H9 (cell line): ENCODE measurements at regions not wholly inside any gene's neighbourhood (a gene's known extent, or its start where the extent isn't known, plus 50 kb on each side); places are given as distances from the start of the nearest gene placed in this dataset.
A peak's percentile ranks its signal among the peaks of the same experiment; 100 is the strongest.
"Not testable (repeated sequence)": the region's sequence is repeated elsewhere in the genome, so short reads cannot be mapped to it uniquely, and the experiment has no call there.

Experiments used
- DNase-seq: peaks from one replicate; pipeline ENCODE4 v3.0.0-alpha.2; 2017
- H2AFZ ChIP-seq: one replicate; pipeline ENCODE4 v1.6.1; 2013; ENCODE audit warnings: mild to moderate bottlenecking, low read length, control low read depth, moderate library complexity
- H2AK5ac ChIP-seq: 2 replicates; pipeline ENCODE4 v1.6.1; 2013; ENCODE audit warnings: low read length, control low read depth, mixed read lengths; ENCODE audit not compliant: insufficient read length
- H2BK120ac ChIP-seq: one replicate; pipeline ENCODE4 v1.6.1; 2013; ENCODE audit warnings: low read depth, mild to moderate bottlenecking, low read length, control low read depth, inconsistent platforms; ENCODE audit not compliant: poor library complexity, severe bottlenecking
- H2BK12ac ChIP-seq: 2 replicates; pipeline ENCODE4 v1.6.1; 2013; ENCODE audit warnings: low read length, control low read depth, mixed read lengths, low read depth; ENCODE audit not compliant: insufficient read length
- H2BK15ac ChIP-seq: 2 replicates; pipeline ENCODE4 v1.6.1; 2013; ENCODE audit warnings: low read depth, low read length, control low read depth
- H2BK20ac ChIP-seq: one replicate; pipeline ENCODE4 v1.6.1; 2013; ENCODE audit warnings: low read depth, mild to moderate bottlenecking, low read length, control low read depth, inconsistent platforms; ENCODE audit not compliant: poor library complexity, severe bottlenecking
- H2BK5ac ChIP-seq: 2 replicates; pipeline ENCODE4 v1.6.1; 2013; ENCODE audit warnings: low read length, control low read depth, mixed read lengths; ENCODE audit not compliant: insufficient read length
- H3K14ac ChIP-seq: 2 replicates; pipeline ENCODE4 v1.6.1; 2013; ENCODE audit warnings: low read length, control low read depth; ENCODE audit not compliant: insufficient read depth
- H3K18ac ChIP-seq: 2 replicates; pipeline ENCODE4 v1.6.1; 2013; ENCODE audit warnings: low read depth, mild to moderate bottlenecking, mixed read lengths, low read length, control low read depth; ENCODE audit not compliant: insufficient read length
- H3K23ac ChIP-seq: 2 replicates; pipeline ENCODE4 v1.6.1; 2013; ENCODE audit warnings: low read length, control low read depth, mixed read lengths, low read depth; ENCODE audit not compliant: insufficient read length
- H3K23me2 ChIP-seq: 2 replicates; pipeline ENCODE4 v1.6.1; 2013; ENCODE audit warnings: low read depth, mild to moderate bottlenecking, mixed read lengths, low read length, control low read depth; ENCODE audit not compliant: insufficient read length, poor library complexity, severe bottlenecking
- H3K27ac ChIP-seq: 2 replicates; pipeline ENCODE4 v1.5.1; 2013; ENCODE audit warnings: low read length, control low read depth, mixed read lengths, low read depth; ENCODE audit not compliant: insufficient read length
- H3K27me3 ChIP-seq: 2 replicates; pipeline ENCODE4 v1.6.1; 2013; ENCODE audit warnings: low read length, control low read depth, inconsistent platforms; ENCODE audit not compliant: insufficient read depth
- H3K4ac ChIP-seq: 2 replicates; pipeline ENCODE4 v1.6.1; 2013; ENCODE audit warnings: low read depth, mild to moderate bottlenecking, control low read depth, inconsistent platforms, low read length, moderate library complexity
- H3K4me1 ChIP-seq: 2 replicates; pipeline ENCODE4 v1.6.1; 2013; ENCODE audit warnings: low read length, control low read depth, inconsistent platforms; ENCODE audit not compliant: insufficient read depth
- H3K4me2 ChIP-seq: 2 replicates; pipeline ENCODE4 v1.6.1; 2013; ENCODE audit warnings: low read length, control low read depth, mixed read lengths; ENCODE audit not compliant: insufficient read length, insufficient read depth
- H3K56ac ChIP-seq: 2 replicates; pipeline ENCODE4 v1.6.1; 2013; ENCODE audit warnings: low read depth, mild to moderate bottlenecking, mixed read lengths, low read length, control low read depth; ENCODE audit not compliant: insufficient read length
- H3K79me1 ChIP-seq: 2 replicates; pipeline ENCODE4 v1.6.1; 2013; ENCODE audit warnings: low read depth, mild to moderate bottlenecking, moderate library complexity, low read length, control low read depth, inconsistent platforms; ENCODE audit not compliant: insufficient read depth, poor library complexity, severe bottlenecking
- H3K79me2 ChIP-seq: 2 replicates; pipeline ENCODE4 v1.6.1; 2013; ENCODE audit warnings: low read length, control low read depth, inconsistent platforms; ENCODE audit not compliant: insufficient read depth
- H3K9ac ChIP-seq: 2 replicates; pipeline ENCODE4 v1.6.1; 2013; ENCODE audit warnings: low read length, control low read depth, mixed read lengths; ENCODE audit not compliant: insufficient read length; ENCODE audit errors: extremely low read depth
- H3K9me3 ChIP-seq: one replicate; pipeline ENCODE4 v1.6.1; 2013; ENCODE audit warnings: low read depth, low read length, inconsistent platforms; ENCODE audit not compliant: control insufficient read depth
- H3T11ph ChIP-seq: one replicate; pipeline ENCODE4 v1.6.1; 2013; ENCODE audit warnings: mild to moderate bottlenecking, low read length, control low read depth, inconsistent platforms
- H4K20me1 ChIP-seq: one replicate; pipeline ENCODE4 v1.6.1; 2013; ENCODE audit not compliant: control insufficient read depth, insufficient read length, insufficient read depth
- H4K5ac ChIP-seq: 2 replicates; pipeline ENCODE4 v1.6.1; 2013; ENCODE audit warnings: low read depth, mild to moderate bottlenecking, mixed read lengths, low read length, control low read depth; ENCODE audit not compliant: insufficient read length
- H4K8ac ChIP-seq: replicated peaks from 2 replicates; pipeline ENCODE4 v1.6.1; 2013; ENCODE audit warnings: low read length, control low read depth, mixed read lengths, low read depth; ENCODE audit not compliant: insufficient read length
- H4K91ac ChIP-seq: 2 replicates; pipeline ENCODE4 v1.6.1; 2013; ENCODE audit warnings: low read depth, mild to moderate bottlenecking, moderate library complexity, mixed read lengths, low read length, control low read depth; ENCODE audit not compliant: insufficient read length
- H3K27ac Mint-ChIP-seq, 3 experiments: 2 replicates in 2 of 3; 3 replicates in 1 of 3; pipeline ENCODE4 v1.8.0; 2020 to 2021; ENCODE audit warnings: mixed read lengths in 3 of 3, mild to moderate bottlenecking in 1 of 3, moderate library complexity in 1 of 3
- H3K27me3 Mint-ChIP-seq: 2 replicates; pipeline ENCODE4 v1.8.0; 2021; ENCODE audit warnings: low read depth, mild to moderate bottlenecking, moderate library complexity, mixed read lengths
- H3K36me3 Mint-ChIP-seq, 3 experiments: 2 replicates in 2 of 3; 3 replicates in 1 of 3; pipeline ENCODE4 v1.8.0; 2020 to 2021; ENCODE audit warnings: low read depth in 3 of 3, mixed read lengths in 3 of 3; ENCODE audit not compliant: insufficient read depth in 1 of 3
- H3K4me1 Mint-ChIP-seq, 2 experiments: 2 replicates each; pipeline ENCODE4 v1.8.0; 2020; ENCODE audit warnings: mixed read lengths in 2 of 2
- H3K4me3 Mint-ChIP-seq, 2 experiments: 2 replicates in 1 of 2; 3 replicates in 1 of 2; pipeline ENCODE4 v1.8.0; 2020 to 2021; ENCODE audit warnings: mild to moderate bottlenecking in 2 of 2, mixed read lengths in 2 of 2, moderate library complexity in 1 of 2
- H3K9me3 Mint-ChIP-seq, 2 experiments: 2 replicates in 1 of 2; 3 replicates in 1 of 2; pipeline ENCODE4 v1.8.0; 2020; ENCODE audit warnings: mild to moderate bottlenecking in 2 of 2, mixed read lengths in 2 of 2, moderate library complexity in 1 of 2
- WGBS: extraction: QIAGEN DNeasy Blood & Tissue Kit; methylation state at CpG from one replicate; pipeline ENCODE4 v1.1.7; 2013; ENCODE audit warnings: missing lambda C conversion rate, low lambda C conversion rate, mixed read lengths; ENCODE audit not compliant: insufficient read length; ENCODE audit errors: extremely low coverage; 5-methylcytosine and 5-hydroxymethylcytosine counted together
- TF ChIP-seq, protein P1 (sequence below): fragments of 200-600 bp; sonication (generic); conservative IDR thresholded peaks from 3 replicates; pipeline ENCODE4 v1.8.0; 2021; ENCODE audit warnings: antibody characterized with exemption, mild to moderate bottlenecking

DNA sequence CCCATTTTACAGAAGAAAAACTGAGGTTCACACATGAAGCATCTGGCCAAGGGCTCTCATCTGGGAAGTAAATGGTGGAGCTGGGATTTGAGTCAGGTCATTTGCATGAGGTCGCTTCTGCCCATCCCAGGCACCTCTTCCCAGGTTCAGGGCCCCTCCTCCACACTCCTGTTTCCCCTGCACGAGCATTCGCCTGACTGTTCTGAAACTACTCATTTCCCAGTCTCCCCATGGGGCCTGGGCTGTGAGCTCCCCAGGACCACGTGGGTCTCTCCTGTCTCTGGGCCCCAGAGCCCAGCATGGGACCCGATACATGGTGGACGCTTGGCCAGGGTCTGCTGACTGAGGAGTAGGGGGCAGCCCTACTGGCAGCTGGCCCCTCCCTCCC lies 360.8 kb downstream of the MATN1 start:
- no peak overlapping the region for H2BK5ac ChIP-seq
- H3T11ph ChIP-seq, result no peak overlapping the region
- H4K5ac ChIP-seq, result no peak overlapping the region
- H3K36me3 Mint-ChIP-seq, result no peaks in the 10 kb centered on the region
- no peak overlapping the region for H3K23ac ChIP-seq
- no peak overlapping the region for H2AFZ ChIP-seq
- no peak overlapping the region for H3K27ac Mint-ChIP-seq
- H3K14ac ChIP-seq, result no peak overlapping the region
- H4K20me1 ChIP-seq, result no peaks in the 10 kb centered on the region
- H3K27me3 ChIP-seq, result no peaks in the 10 kb centered on the region
- H3K4me1 Mint-ChIP-seq, result peaks cover 33 to 50% of the 10 kb centered on the region in 2 experiments
- H3K23me2 ChIP-seq, result no peaks in the 10 kb centered on the region
- H3K27me3 Mint-ChIP-seq, result peaks cover 3% of the 10 kb centered on the region
- no peak overlapping the region for H3K9ac ChIP-seq
- TF ChIP-seq, protein P1, sequence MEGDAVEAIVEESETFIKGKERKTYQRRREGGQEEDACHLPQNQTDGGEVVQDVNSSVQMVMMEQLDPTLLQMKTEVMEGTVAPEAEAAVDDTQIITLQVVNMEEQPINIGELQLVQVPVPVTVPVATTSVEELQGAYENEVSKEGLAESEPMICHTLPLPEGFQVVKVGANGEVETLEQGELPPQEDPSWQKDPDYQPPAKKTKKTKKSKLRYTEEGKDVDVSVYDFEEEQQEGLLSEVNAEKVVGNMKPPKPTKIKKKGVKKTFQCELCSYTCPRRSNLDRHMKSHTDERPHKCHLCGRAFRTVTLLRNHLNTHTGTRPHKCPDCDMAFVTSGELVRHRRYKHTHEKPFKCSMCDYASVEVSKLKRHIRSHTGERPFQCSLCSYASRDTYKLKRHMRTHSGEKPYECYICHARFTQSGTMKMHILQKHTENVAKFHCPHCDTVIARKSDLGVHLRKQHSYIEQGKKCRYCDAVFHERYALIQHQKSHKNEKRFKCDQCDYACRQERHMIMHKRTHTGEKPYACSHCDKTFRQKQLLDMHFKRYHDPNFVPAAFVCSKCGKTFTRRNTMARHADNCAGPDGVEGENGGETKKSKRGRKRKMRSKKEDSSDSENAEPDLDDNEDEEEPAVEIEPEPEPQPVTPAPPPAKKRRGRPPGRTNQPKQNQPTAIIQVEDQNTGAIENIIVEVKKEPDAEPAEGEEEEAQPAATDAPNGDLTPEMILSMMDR, result no peak
- H2BK120ac ChIP-seq, result no peak overlapping the region
- H3K4ac ChIP-seq, result no peak overlapping the region
- no peak overlapping the region for H4K8ac ChIP-seq
- no CpG with 5 or more reads among the region's 6 CpGs for WGBS
- H4K91ac ChIP-seq, result no peak overlapping the region
- H3K79me2 ChIP-seq, result no peaks in the 10 kb centered on the region
- no peak overlapping the region for H3K4me3 Mint-ChIP-seq
- H2AK5ac ChIP-seq, result no peak overlapping the region
- no peaks in the 10 kb centered on the region for H3K9me3 ChIP-seq
- no peak overlapping the region for H3K18ac ChIP-seq
- H3K27ac ChIP-seq, result no peak overlapping the region
- H3K4me1 ChIP-seq, result no peaks in the 10 kb centered on the region
- H2BK20ac ChIP-seq, result no peak overlapping the region
- no peaks in the 10 kb centered on the region; a peak in 2 of 5 replicates for H3K9me3 Mint-ChIP-seq
- DNase-seq, result peak; percentile 24
- no peaks in the 10 kb centered on the region for H3K79me1 ChIP-seq
- H3K4me2 ChIP-seq, result no peak overlapping the region
- H3K56ac ChIP-seq, result no peak overlapping the region
- H2BK12ac ChIP-seq, result no peak overlapping the region
- H2BK15ac ChIP-seq, result no peak overlapping the region

DNA sequence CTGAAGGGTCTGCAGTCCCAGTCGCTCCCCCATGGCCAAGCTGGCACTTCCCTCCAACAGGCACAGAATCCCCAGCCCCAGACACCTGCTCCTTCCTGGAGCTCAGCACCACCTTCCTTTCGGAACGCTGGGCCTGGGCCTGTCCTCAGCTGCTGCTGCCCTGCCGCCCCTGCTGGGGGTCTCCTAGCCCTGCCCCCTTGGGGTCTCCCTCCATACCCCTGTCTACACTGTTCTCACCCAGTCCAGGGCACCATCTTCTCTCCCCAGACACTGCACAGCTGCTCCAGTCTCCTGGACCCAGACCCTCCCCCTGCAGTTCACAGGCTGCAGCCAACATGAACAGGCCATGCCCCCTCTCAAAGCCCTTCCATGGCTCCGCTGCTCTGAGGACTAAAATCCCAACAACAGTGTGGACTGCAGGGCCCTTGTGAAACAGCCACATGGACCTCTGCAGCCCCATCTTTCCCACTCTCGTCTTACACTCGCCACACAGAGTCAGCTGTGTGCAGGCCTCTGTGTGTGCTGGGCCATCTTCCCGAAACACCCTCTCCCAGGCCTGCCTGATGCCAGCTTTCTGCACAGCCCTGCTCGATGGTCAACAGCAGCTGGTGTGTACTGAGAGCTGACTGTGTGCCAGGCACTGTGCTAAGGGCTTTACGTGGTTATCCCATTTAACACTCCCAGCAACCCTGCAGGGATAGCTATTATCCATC lies 361.3 kb downstream of the MATN1 start:
- H4K91ac ChIP-seq, H3K4me3 Mint-ChIP-seq: not testable (repeated sequence)
- WGBS, result no CpG with 5 or more reads among the region's 10 CpGs

More for the DNA sequence above, 361.3 kb downstream of the MATN1 start:
- not testable (repeated sequence) for H3K9ac ChIP-seq, H2BK5ac ChIP-seq, H2AFZ ChIP-seq, H4K20me1 ChIP-seq, H4K8ac ChIP-seq, H3K4ac ChIP-seq, H3T11ph ChIP-seq, DNase-seq, H3K79me1 ChIP-seq, H3K36me3 Mint-ChIP-seq, H3K18ac ChIP-seq, H3K27me3 ChIP-seq, H2BK15ac ChIP-seq, H3K27ac ChIP-seq, H3K9me3 ChIP-seq, H2AK5ac ChIP-seq, H3K23ac ChIP-seq, H2BK20ac ChIP-seq, H3K4me2 ChIP-seq, H3K56ac ChIP-seq, H3K27me3 Mint-ChIP-seq, H3K23me2 ChIP-seq, H3K9me3 Mint-ChIP-seq, H4K5ac ChIP-seq, H2BK12ac ChIP-seq, H3K79me2 ChIP-seq, H2BK120ac ChIP-seq, H3K4me1 ChIP-seq
- peaks cover 33 to 50% of the 10 kb centered on the region in 2 experiments for H3K4me1 Mint-ChIP-seq
- peak overlapping the region in 2 of 3 experiments; percentile 14 to 68; a peak in 3 of 7 replicates for H3K27ac Mint-ChIP-seq
- H3K14ac ChIP-seq, result 0 out of 2 replicates have a peak overlapping the region, but pooled peaks have one; percentile 26
